GM21390 (cell line): ENCODE measurements at regions not wholly inside any gene's neighbourhood (a gene's known extent, or its start where the extent isn't known, plus 50 kb on each side); places are given as distances from the start of the nearest gene placed in this dataset.

Experiments used
- ATAC-seq: cut with Tn5 transposase; IDR thresholded peaks from one replicate; pipeline ENCODE4 v1.9.1; 2021; ENCODE audit not compliant: unreplicated experiment

GRCh38 chr13:31956980-31957644, 74.5 kb upstream of the FRY start:
- no peak for ATAC-seq

GRCh38 chr13:31957772-31958171, 73.8 kb upstream of the FRY start:
- no peak for ATAC-seq

- ATAC-seq: no peak
Measured at GRCh38 chr13:31962731-31963370, 68.7 kb upstream of the FRY start.

GRCh38 chr13:31963631-31964030, 67.9 kb upstream of the FRY start:
- ATAC-seq: no peak

- ATAC-seq: no peak
Measured at GRCh38 chr13:31964168-31964567, 67.4 kb upstream of the FRY start.

GRCh38 chr13:31965361-31966066, 66.1 kb upstream of the FRY start:
- ATAC-seq: peak; percentile 90

GRCh38 chr13:31967155-31967554, 64.4 kb upstream of the FRY start:
- no peak for ATAC-seq

GRCh38 chr13:31968473-31968872, 63.1 kb upstream of the FRY start:
- peak; percentile 40 for ATAC-seq

GRCh38 chr13:31970231-31970930, 61.2 kb upstream of the FRY start:
- ATAC-seq: no peak

GRCh38 chr13:31972453-31972852, 59.1 kb upstream of the FRY start:
- no peak for ATAC-seq

GRCh38 chr13:31978021-31978420, 53.6 kb upstream of the FRY start:
- no peak for ATAC-seq

GRCh38 chr13:31980830-31981229, 50.7 kb upstream of the FRY start:
- no peak for ATAC-seq
